ENCODE measurements at regions not wholly inside any gene's neighbourhood (a gene's known extent, or its start where the extent isn't known, plus 50 kb on each side); places are given as distances from the start of the nearest gene placed in this dataset.

GRCh38 chr13:108437496-108437895, 168.0 kb downstream of the TNFSF13B start:
- DNase-seq (ENCODE audit: low spot score) = no peak

- no peak for DNase-seq (ENCODE audit: low spot score)
Measured at GRCh38 chr13:108439556-108439955, 170.0 kb downstream of the TNFSF13B start.

DNA sequence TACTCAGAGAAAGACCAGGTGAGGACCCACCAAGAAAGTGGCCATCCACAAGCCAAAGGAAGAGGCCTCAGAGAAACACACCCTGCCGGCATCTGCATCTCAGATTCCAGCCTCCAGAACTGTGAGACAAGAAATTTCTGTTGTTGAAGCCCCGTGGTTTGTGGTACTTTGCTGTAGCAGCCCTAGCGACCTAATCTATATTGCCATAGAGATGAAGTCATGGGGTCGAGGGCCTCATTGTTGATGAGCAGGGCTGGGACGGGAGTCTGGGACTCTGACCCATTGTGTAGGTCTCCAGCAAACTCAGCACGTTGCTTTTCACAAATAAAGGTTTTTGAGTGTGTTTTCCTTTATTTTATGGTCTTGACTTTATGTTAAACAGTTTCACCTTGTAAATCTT, 174.9 kb downstream of the TNFSF13B start:
- no peak for DNase-seq (ENCODE audit: low spot score)

- no peak for DNase-seq (ENCODE audit: low spot score)
Measured at GRCh38 chr13:108448891-108449290, 179.4 kb downstream of the TNFSF13B start.

GRCh38 chr13:108451121-108451520, 178.3 kb upstream of the MYO16 start:
- no peak for DNase-seq (ENCODE audit: low spot score)

- DNase-seq (ENCODE audit: low spot score) = no peak
Measured at GRCh38 chr13:108455320-108455719, 174.1 kb upstream of the MYO16 start.

- no peak for DNase-seq (ENCODE audit: low spot score)
Measured at GRCh38 chr13:108460043-108460442, 169.4 kb upstream of the MYO16 start.

- DNase-seq (ENCODE audit: low spot score) = no peak
Measured at GRCh38 chr13:108460746-108461145, 168.7 kb upstream of the MYO16 start.

DNA sequence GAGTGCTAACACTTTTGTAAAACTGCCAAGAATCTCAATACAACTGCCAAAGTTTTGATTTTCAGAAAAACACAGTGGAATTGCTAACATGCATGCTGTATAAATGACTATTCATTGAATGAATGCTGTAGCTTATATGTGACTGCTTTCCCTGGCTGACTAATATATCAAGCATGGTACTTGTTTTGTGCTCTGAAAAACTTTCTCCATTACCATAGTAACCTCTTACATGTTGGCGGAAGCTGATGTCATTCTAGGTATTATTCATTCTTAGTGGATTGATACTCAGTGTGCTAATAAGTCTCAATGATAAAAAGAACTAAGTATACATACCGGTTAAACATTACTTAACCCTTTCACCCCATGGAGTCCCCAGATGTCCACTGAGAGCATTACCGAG, 166.1 kb upstream of the MYO16 start:
- peak; percentile 5 for DNase-seq (ENCODE audit: low spot score)

DNA sequence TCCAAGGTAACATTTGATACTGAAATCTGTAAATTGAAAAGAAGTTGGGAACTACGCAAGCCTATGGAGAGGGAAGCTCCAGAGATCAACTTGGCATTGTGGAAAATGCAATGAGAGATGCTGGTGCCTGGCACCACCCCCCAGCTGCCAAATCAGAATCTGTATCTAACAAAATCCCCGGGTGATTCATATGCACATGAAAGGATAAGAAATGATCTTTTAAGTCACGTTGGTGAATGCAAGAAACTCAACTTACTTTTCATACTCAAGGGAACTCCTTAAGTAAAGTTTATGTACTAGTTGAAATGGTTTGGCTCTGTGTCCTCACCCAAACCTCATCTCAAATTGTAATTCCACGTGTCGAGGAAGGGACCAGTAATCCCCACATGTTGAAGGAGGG, 158.5 kb upstream of the MYO16 start:
- no peak for DNase-seq (ENCODE audit: low spot score)

DNA sequence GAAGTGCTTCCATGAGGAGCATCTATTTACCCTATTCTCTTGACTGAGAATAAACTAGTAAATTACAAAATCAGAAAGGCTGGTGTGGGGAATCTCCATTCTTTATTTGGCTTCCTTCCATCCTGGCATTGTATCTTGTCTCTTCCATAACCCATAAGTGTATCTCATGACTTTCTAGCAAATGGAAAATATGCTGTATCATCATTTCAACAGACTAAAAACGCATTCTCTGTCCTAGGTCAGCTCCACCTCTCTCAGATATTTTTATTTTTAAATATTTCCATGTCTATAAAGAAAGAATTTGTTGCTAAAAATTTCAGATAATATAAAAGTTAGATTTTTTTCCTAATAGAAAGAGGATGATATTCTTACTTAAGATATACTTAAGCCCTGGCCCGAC, 154.2 kb upstream of the MYO16 start:
- no peak for DNase-seq (ENCODE audit: low spot score)

DNA sequence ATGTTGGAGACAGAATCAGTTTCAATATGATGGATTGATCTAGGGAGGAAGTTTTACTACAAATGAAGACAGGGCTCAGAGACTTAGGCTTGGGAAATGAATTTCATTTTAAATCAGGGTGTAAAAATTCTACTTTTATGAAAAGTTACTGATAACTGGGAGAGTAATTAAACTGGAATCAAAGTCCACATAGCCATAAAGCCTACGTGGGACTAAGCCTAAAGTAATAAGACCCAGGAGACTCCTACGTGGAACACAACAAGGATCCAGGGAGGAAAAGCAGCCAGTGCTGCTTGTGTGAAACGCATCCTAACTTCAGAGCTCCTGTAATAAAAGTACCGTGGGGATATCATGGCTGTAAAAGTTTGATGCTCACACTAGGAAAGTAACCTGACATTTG, 152.0 kb upstream of the MYO16 start:
- DNase-seq (ENCODE audit: low spot score) = no peak

GRCh38 chr13:108478179-108478578, 151.2 kb upstream of the MYO16 start:
- DNase-seq (ENCODE audit: low spot score) = no peak

DNA sequence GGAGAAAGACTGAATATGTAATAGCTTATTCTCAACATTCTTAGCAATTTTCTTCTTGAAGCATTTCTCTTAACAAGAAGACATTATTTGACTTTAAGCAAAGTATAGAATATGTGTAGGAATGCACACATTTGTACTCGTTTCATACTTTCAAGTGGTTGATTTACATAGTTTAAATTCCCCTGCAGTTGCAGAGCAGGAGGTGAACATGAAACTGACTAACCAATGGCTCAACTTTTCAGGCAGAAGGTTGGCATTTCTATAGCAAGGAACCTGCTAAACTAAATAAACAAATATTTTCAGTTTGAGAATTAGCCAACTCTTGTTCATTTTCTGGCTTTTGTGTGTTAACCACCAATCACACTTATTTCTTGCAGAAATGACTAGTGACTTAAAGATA, 145.4 kb upstream of the MYO16 start:
- DNase-seq (ENCODE audit: low spot score) = no peak

GRCh38 chr13:108486096-108486495, 143.3 kb upstream of the MYO16 start:
- DNase-seq (ENCODE audit: low spot score) = no peak

GRCh38 chr13:108494991-108495645, 134.3 kb upstream of the MYO16 start:
- no peak for DNase-seq (ENCODE audit: low spot score)

- DNase-seq (ENCODE audit: low spot score) = no peak
Measured at GRCh38 chr13:108495646-108496361, 133.6 kb upstream of the MYO16 start.

- DNase-seq (ENCODE audit: low spot score) = no peak
Measured at GRCh38 chr13:108496362-108497210, 132.8 kb upstream of the MYO16 start.

DNA sequence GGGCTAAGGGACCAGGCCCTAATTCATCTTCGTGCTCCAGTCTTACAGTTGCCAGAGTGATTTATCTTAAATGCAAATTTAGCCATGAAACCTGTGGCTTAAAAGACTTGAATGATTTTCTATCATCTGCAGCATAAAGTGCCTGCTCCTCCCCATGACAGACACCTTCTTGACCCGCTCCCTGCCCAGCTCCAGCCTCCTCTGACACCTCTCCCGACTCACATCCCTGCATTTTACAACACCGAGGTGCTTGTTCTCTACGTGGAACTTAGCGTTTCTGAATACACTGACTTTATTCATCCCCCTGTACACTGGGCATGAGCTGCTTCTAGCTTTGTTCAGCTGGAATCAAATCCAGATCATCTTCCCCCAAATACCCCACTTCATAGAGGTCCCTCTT, 128.7 kb upstream of the MYO16 start:
- no peak for DNase-seq (ENCODE audit: low spot score)

DNA sequence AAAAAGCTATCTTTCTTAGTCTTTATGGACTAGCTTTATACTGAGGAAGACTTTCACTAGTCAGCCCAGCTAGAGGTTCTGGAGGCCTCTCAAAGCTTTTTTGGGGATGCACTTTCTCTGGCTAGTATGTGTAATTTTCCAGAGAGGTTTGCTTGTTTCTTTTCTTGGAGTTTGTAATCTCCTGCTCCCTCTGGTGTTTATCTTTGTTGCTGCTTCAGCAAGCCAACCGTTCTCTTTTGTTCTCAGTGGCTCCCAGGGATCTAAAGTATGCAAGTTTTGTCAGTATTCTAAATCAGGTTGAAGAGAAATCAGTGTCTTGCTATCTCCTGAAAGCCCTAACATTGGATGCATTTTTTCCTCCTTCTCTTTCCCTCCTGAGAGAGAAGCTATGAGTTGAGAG, 121.1 kb upstream of the MYO16 start:
- peak; percentile 28 for DNase-seq (ENCODE audit: low spot score)

- DNase-seq (ENCODE audit: low spot score) = no peak
Measured at GRCh38 chr13:108525827-108526226, 103.6 kb upstream of the MYO16 start.

DNA sequence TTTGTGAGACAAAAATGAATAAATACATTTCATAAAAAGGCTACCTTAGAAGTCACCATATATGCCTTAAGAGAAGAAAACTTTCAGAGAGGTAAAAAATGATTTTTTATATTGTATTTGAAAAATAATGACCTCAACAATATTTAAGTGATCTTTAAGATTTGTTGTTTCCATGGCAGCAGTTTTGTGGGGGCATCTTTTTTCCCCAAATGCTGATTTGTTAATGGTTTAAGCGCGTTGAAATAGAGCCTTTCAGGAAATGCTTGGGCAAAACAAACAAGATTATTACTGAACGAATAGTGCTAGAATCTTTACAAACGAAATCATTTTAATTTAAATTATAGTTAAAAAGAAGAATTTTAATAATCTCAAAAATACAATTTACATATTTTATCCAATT, 103.1 kb upstream of the MYO16 start:
- DNase-seq (ENCODE audit: low spot score) = no peak

- DNase-seq (ENCODE audit: low spot score) = no peak
Measured at GRCh38 chr13:108527844-108528243, 101.6 kb upstream of the MYO16 start.

Measured in CD4-positive, alpha-beta T cell treated with Interleukin-2 at 100 ng/mL for 4 hours (primary cell).